Colonic mucosa (tissue), 4 donors: ENCODE measurements at regions not wholly inside any gene's neighbourhood (a gene's known extent, or its start where the extent isn't known, plus 50 kb on each side); places are given as distances from the start of the nearest gene placed in this dataset.
A peak's percentile ranks its signal among the peaks of the same experiment; 100 is the strongest.

Source experiments
- DNase-seq: peaks from one replicate; pipeline ENCODE4 v3.0.0-alpha.2; 2020
- H3K27ac ChIP-seq: fragments of 200-600 bp; one replicate; pipeline ENCODE4 v1.8.0; 2021
- H3K27me3 ChIP-seq: fragments of 200-600 bp; one replicate; pipeline ENCODE4 v1.8.0; 2021
- H3K36me3 ChIP-seq: fragments of 200-600 bp; one replicate; pipeline ENCODE4 v1.8.0; 2021
- H3K4me1 ChIP-seq: fragments of 200-600 bp; one replicate; pipeline ENCODE4 v1.8.0; 2021; ENCODE audit warnings: mild to moderate bottlenecking
- H3K4me3 ChIP-seq: fragments of 200-600 bp; one replicate; pipeline ENCODE4 v1.8.0; 2021
- H3K9ac ChIP-seq, 2 donors: one replicate each; pipeline ENCODE4 v1.7.0; 2013; ENCODE audit warnings: control low read depth in 2 of 2, low read depth in 2 of 2, low read length in 2 of 2
- H3K9me3 ChIP-seq: fragments of 200-600 bp; one replicate; pipeline ENCODE4 v1.8.0; 2021
- intact Hi-C: fragments of 100-400 bp; cut with DNase I; formaldehyde crosslinking; loops from one replicate; pipeline ENCODE4 v1.14.1; 2022
- TF ChIP-seq, protein P1 (sequence below): fragments of 200-600 bp; IDR thresholded peaks from one replicate; pipeline ENCODE4 v1.8.0; 2022; ENCODE audit warnings: antibody characterized with exemption, mild to moderate bottlenecking
- donor health status: healthy.
- donor health status: DM: no; HTN: no; CAD: no.
- donor health status: DM: no; HTN: no; CAD: no.

DNA sequence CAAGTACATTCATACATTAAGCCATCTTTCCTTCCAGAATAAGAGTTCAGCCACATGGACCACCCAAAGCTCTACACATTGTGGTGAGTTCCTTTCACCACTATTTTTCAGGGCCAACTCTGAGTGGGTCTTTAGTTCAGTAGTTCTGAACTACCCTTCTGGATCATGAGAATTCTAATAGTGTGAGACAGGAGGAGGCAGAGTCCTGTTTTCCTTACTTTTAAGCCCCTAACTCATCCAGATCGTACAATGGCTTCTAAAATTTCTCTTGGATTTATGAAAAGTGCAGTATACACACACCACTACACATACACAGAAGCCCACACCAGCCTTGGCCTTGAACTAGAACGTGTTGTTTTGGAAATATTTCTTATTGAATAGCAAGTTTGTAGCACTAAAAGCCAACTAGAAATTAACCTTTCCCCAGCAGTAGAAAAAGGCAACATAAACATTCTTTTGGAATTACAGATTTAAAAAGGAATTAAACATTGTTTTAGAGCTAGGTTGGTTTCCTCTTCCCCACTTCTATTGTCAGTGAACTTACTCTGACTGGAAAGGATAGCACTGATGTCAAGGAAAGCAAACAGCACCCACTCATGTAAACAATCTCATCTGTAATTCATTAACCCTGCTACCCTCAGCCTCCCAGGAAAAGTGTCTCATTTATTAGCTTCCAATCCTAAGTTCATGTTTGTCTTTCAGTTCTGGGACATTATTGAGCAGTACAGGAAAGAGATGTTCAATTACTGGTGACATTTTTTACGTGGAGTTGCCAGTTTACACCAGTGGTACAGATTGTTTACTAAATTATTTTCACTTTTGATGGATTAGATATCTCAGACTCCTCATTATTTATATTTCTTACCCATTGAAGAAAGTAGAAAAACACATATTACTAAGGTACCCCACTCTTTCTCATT lies 95.7 kb upstream of the AGTR1 start:
- Histone ChIP-seq H3K9me3 (no peaks in the 10 kb centered on the region), H3K4me3 (no peak overlapping the region), H3K27ac (peak overlapping the region; percentile 80), H3K27me3 (no peaks in the 10 kb centered on the region), H3K9ac (no peak overlapping the region), H3K36me3 (no peaks in the 10 kb centered on the region), H3K4me1 (peaks cover 4% of the 10 kb centered on the region)
- TF ChIP-seq, protein P1, sequence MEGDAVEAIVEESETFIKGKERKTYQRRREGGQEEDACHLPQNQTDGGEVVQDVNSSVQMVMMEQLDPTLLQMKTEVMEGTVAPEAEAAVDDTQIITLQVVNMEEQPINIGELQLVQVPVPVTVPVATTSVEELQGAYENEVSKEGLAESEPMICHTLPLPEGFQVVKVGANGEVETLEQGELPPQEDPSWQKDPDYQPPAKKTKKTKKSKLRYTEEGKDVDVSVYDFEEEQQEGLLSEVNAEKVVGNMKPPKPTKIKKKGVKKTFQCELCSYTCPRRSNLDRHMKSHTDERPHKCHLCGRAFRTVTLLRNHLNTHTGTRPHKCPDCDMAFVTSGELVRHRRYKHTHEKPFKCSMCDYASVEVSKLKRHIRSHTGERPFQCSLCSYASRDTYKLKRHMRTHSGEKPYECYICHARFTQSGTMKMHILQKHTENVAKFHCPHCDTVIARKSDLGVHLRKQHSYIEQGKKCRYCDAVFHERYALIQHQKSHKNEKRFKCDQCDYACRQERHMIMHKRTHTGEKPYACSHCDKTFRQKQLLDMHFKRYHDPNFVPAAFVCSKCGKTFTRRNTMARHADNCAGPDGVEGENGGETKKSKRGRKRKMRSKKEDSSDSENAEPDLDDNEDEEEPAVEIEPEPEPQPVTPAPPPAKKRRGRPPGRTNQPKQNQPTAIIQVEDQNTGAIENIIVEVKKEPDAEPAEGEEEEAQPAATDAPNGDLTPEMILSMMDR, result no peak
- peak; percentile 34 for DNase-seq
- intact Hi-C loops, result no loop called here

DNA sequence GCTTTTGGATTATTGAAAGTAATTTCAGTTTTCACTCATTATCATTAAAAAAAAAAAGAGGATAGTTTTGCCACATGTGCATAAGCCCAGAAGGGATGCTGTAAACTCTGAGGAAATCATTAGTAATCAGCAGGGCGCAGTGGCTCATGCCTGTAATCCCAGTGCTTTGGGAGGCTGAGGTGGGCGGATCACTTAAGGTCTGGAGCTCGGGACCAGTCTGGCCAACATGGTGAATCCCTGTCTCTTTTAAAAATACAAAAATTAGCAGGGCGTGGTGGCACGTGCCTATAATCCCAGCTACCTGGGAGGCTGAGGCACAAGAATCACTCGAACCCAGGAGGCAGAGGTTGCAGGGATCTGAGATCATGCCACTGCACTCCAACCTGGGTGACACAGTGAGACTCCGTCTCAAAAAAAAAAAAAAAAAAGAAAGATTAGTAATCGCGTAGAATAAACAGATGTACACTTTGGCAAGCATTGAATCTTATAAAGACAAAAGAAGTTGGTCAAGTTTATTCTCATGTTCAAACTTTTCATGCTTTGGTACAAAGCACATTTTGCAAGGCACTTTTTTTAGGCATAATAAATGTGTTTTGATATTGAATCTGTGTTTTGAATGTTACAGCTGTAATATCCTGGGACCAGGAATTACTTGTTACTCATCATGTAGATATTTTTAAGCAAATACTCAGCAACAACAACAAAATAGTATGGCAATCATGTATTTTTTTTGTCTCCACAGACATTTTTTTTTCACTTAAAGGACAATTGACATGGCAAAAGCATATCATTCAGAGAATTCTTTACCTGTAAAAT lies 93.2 kb upstream of the AGTR1 start:
- H3K9me3 ChIP-seq, result no peaks in the 10 kb centered on the region
- TF ChIP-seq, protein P1, result no peak
- no peak for DNase-seq
- H3K9ac ChIP-seq, result no peak overlapping the region
- intact Hi-C loops, result no loop called here
- H3K36me3 ChIP-seq, result no peaks in the 10 kb centered on the region
- no peak overlapping the region for H3K27ac ChIP-seq
- H3K27me3 ChIP-seq, result no peaks in the 10 kb centered on the region
- peaks cover 4% of the 10 kb centered on the region for H3K4me1 ChIP-seq
- no peak overlapping the region for H3K4me3 ChIP-seq

DNA sequence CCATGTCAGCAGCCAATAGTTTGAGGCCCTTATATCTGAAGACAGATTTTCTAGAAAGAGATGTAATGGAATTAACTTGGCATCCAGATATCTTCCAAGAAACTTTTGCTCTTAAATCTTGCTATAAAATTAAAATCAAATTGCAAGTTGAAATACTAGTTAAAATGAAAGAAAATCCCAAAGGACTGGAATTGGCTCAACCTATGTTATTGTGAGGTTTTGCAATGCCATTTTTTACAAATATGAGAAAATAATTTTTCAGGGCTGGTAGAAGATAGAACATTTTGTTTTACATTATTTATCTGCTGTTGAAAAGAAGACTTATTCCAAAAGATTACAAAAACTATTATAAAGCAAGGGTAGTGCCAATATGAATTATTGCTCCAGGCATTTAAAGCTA lies 92.2 kb upstream of the AGTR1 start:
- no peaks in the 10 kb centered on the region for H3K27me3 ChIP-seq
- no peak for DNase-seq
- intact Hi-C loops, result no loop called here
- no peaks in the 10 kb centered on the region for H3K36me3 ChIP-seq
- peaks cover 4% of the 10 kb centered on the region for H3K4me1 ChIP-seq
- TF ChIP-seq, protein P1, result no peak
- no peaks in the 10 kb centered on the region for H3K9me3 ChIP-seq
- no peak overlapping the region for H3K4me3 ChIP-seq
- no peak overlapping the region for H3K27ac ChIP-seq
- no peak overlapping the region for H3K9ac ChIP-seq

DNA sequence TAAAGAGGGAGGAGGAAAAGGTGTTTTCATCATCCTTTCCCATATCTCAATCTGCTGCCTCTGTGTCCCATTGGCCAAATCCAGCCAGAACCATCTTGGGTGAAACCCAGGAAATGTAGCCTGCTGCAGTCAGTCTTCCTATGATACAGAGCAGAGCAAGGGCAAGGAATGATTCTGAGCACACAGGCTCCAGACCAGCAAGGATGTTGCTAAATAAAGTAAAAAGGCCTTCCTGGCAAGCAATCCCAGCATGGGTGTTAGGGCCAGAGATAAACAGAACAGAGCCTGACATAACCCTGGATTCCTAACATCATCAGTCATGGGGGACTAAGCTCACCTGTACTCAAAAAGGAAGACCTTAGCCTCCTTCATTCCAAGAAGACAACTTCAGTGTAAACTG lies 90.7 kb upstream of the AGTR1 start:
- intact Hi-C loops, result no loop called here
- DNase-seq, result no peak

GRCh38 chr3:148607491-148607890 lies 90.2 kb upstream of the AGTR1 start:
- Histone ChIP-seq H3K27ac (no peak overlapping the region), H3K9ac (no peak overlapping the region), H3K9me3 (no peaks in the 10 kb centered on the region), H3K27me3 (no peaks in the 10 kb centered on the region), H3K36me3 (no peaks in the 10 kb centered on the region), H3K4me1 (no peaks in the 10 kb centered on the region), H3K4me3 (no peak overlapping the region)
- intact Hi-C loops, result no loop called here
- TF ChIP-seq, protein P1, result no peak
- no peak for DNase-seq

More for the DNA sequence above, 90.7 kb upstream of the AGTR1 start:
- H3K27ac ChIP-seq, result no peak overlapping the region
- no peaks in the 10 kb centered on the region for H3K36me3 ChIP-seq
- H3K9ac ChIP-seq, result no peak overlapping the region
- H3K4me3 ChIP-seq, result no peak overlapping the region
- TF ChIP-seq, protein P1, result no peak
- no peaks in the 10 kb centered on the region for H3K4me1 ChIP-seq
- H3K9me3 ChIP-seq, result no peaks in the 10 kb centered on the region
- H3K27me3 ChIP-seq, result no peaks in the 10 kb centered on the region
